ELF-1 (cell line): ENCODE measurements at regions not wholly inside any gene's neighbourhood (a gene's known extent, or its start where the extent isn't known, plus 50 kb on each side); places are given as distances from the start of the nearest gene placed in this dataset.
"Not testable (repeated sequence)": the region's sequence is repeated elsewhere in the genome, so short reads cannot be mapped to it uniquely, and the experiment has no call there.

Experiments used
- DNase-seq: peaks from one replicate; pipeline ENCODE4 v3.0.0-alpha.2; 2016; ENCODE audit warnings: low read depth, low spot score

DNA sequence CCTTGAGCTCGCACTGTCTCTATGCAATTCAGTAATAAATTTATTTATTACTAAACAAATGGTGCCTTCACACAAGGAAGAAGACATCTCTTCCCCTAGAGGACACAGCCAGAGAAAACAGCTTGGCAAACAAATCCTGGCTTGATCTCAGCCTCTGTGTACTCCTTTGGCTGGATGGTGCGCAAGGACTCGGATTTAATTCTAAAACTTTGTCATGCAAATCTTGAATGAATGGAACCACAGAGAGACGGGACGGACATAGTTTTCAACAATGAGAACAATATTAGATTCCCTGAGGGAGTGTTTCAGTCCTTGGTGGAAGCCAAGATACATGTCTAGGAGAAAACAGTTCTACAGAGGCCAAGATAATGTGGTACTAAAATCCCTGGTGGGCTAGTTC is 349.5 kb downstream of the NPIPA8 start:
- no peak for DNase-seq

DNA sequence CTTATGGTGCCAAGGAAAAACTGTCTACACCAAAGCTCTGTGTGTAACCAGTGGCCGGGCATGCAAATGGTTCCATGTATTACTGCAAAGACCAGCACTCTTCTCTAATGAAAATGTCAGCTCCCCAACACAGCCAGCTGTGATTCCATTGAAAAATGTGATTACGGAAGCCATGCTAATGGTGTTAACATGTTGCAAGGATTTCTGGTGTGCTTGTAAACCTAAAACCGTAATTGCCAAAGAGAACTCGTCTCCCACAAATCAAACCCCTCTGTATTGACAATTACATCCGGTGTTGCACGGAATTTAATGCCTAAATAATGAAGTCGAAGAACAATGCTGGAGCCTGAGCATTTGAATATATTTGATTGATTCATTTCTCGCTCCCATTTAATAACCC is 351.7 kb downstream of the NPIPA8 start:
- no peak for DNase-seq

DNA sequence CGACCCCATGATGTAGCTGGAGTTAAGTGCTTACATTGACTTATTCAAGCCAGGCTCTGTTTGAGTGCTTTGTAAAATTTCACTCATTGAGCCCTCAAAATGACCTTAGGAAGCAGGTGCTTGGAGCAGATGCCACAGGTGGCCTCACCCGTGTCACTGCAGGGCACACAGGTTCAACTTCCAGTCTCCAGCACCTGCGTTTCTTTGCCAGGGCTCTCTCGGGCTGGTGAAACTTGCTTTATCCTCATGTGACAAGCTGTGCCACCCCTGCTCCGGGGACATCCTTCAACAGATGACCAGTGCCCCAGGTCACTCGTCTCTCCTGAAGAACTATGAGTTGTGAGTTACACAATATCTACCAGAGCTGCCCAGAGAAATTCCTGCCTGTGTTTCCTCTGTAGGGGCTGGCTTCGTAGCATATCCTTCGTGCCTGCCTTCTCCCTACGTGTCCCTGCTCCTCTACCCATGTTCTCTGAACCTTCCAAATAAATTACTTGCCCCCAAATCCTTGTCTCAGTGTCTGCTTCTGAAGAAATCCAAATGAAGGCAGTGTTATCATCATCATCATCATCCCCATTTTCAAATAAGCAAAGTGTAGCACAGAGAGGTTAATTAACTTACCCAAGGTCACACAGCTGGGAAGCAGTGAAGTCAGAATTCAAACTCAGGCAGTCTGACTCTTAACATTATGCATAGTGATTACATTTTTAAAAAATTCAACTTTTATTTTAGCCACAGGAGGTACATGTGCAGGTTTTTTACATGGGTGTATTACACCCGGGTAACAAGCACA is 352.5 kb downstream of the NPIPA8 start:
- no peak for DNase-seq

DNA sequence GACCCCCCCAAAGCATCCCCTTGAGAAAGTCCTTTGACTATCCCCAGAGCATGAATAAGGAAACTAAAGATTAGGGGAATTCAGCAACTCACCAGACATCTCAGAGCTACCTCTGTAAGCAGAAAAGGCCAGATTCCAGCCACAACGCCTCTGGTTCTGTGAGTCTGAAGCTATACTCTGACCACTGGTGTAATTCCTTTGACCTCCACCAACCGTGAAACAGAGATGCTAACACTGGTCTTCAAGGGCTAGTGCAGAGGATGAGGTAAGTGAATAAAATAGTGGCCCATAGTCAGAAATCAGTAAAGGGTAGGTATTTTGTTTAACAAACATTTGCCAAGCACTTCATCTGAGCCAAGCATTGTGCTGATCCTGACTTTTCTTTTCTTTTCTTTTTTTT is 353.4 kb downstream of the NPIPA8 start:
- no peak for DNase-seq

DNA sequence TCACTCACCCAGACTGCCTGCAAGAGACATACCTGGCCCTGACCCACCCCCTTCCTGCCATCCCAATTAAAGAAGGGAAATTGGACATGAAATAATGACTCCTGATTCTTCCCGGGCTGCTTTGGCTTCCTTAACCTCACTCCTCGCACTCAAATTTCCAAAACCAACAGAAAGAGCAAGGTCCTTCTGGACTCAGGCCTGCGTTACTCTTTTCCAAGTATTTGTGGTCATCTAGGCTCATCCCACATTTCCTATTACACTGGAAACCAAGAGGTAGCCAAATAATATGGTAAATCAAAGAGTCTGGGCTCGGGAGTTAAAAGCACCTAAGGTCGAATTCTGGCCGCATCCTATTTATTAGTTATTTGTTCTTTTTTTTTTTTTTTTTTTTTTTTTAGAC is 359.3 kb downstream of the NPIPA8 start:
- DNase-seq = no peak

DNA sequence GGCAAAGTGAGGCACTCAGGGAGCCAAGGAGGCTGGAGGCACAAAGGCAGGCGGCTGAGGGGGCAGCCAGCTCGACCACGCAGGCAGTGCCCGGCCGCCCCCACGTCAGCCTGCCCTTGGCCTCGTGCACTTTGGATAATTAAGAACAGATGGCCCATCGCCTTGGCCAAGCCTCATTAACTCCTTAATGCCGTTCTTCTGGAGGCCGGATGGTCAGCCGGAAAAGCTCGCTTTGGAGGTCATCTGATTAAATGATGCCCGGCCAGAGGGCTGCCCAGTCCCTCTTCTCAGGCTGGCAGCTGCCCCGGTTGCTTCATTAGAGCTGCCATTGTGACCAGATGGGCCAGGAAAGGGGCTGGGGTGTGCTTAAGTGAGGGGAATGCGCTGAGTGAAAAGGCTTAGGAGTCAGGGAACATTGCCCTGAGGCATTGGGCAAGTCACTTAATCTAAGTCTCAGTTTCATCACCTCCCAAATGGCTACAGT is 364.0 kb downstream of the NPIPA8 start:
- peak; percentile 2 for DNase-seq

DNA sequence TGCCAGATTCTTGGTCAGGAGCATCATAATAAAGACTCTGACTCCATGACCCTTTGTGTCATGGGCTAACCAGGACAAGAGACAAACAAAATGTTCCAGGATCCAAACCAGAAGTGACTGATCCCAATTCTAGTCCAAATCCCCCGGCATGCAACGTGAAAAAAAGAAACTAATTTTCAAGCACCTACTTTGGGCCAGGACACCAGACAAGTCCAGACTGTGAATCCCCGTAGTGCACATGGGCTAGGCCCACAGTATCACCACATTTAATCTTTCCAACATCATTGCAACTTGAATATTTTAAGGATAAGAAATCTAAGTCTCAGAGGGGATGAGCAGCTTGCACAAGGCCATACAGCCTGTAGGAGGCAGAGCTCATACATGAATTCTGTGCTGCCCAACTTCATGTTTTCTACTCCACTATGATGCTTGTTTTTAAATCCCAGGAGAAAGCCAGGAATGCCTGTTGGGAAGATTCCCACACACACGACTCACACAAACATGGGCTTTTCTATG is 365.7 kb downstream of the NPIPA8 start:
- DNase-seq = no peak

DNA sequence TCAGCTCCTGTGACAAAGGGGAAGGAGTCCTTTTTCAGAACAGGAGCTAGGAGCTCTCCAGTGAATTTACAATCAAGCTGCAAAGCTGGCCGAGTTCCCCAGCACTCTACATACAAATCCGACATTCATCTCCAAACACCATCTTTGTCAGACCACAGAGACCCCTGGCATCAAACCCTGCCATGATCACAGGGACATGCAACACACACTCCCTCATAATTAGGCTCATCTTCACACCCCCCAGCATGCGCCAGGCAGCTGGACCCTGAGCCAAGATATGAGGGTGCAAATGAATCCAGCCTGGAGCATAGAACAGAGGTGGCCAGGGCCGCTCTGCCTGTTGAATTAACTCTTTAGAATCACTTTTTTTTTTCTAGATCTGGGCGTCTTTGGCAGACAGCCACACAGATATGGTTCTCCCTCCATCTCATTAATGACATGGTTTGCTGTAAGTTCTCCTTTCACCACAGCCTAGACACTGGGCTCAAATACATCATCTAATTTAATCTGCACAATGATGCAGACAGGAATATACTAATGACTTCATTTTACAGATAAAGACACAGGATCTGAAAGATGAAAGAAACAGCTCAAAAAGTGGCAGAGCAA is 366.3 kb downstream of the NPIPA8 start:
- DNase-seq = no peak

DNA sequence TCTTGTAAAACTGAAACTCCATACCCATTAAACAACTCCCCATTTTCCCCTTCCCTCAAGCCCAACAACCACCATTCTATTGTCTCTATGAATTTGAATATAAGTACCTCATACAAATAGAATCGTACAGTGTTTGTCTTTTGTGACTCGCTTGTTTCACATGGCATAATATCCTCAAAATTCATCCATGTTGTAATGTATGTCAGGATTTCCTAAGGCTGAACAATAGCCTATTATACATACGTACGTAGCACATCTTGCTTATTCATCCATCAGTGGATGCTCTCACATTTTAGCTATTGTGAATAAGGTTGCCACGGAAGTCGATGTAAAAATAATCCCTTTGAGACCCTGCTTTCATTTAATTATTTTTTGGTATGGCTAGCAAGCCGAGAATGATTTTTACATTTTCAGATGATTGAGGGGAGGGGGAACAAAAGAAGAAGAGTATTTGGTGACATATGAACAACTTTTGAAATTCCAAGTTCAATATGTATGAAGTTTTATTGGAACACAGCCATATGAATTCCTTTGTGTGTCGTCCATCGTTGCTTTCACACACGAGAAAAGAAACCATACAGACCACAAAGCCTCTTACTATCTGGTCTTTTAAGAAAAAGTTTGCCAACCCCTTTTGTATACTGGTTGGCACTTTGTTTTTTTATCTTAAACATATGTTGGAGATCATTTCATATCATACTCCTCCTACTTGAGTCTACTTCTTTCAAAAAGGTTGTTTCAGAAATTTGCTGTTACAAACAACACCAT is 371.2 kb downstream of the NPIPA8 start:
- DNase-seq = no peak

DNA sequence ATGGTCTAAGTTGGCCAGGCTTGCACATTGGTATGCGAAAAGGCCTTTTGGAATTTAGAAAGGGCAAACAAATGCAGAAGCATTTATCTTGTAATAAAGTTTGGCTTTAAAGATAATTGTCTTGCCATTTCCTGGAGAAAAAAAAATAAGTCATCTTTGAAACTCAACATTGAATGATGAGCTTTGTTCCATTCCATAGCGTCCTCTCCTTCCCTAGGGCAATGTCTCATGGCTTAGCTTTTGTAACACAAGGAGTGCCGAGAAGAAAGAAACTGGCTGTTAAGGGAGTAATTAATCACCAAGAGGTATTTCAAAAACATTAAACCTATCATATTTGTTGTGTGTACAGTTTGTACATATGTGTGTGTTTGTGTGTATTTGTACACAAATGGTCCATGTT is 372.3 kb downstream of the NPIPA8 start:
- DNase-seq = no peak

DNA sequence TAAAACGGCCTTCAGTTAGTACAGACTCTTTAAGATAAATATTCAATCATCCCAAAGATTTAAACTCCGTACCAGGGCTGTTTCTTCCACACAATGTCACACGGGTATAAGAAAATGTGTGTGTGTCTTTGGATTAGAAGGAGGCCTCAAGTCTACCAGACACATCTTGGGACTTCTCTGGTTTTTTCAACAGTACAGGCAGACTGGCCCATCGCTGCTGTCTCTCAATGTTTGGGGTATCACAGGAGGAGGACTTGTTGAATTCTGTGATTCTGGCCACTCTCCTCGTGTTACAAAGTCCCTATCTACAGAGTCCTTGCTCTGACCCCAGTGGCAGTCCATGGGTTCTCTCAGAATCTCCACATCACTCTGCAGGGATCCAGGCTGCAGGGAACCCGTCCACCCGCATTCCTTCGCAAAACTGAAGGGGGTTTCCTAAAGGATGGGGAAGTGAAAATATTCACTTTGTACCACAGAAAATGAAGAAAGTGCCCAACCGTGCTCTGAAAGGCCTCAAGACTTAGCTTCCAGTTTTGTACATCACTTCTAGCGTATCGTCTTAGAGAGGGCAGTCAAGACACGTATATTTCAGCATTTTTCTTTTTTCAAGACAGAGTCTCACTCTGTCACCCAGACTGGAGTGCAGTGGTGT is 373.2 kb downstream of the NPIPA8 start:
- DNase-seq = peak; percentile 19

DNA sequence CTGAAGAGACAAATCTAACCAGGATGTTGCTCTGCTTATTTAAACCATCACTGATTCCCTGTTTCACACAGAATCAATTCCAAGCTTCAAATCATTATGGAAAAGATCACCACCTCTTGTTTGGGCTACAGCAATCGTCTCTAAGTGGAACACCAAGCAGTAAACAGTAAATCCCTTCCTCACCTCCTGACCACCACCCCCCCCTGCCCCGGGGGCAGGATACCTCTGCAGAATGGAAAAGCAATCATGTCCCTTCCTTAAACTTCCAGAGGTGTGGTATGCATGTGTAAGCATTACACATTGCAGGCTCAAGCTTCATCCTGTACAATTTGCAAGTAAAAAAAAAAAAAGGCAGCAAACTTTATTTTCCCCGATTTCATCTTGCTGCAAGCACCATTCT is 373.8 kb downstream of the NPIPA8 start:
- peak; percentile 63 for DNase-seq

DNA sequence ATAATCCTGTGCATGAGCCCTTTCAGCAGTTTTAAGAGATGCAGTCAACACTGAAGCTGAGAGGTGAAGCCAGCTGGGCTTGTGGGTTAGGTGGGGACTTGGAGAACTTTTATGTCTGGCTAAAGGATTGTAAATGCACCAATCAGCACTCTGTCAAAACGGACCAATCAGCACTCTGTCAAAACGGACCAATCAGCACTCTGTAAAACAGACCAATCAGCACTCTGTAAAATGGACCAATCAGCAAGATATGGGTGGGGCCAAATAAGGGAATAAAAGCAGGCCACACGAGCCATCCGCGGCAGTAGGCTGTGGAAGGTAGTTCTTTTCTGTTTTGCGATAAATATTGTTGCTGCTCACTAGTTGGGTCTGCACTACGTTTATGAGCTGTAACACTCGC is 374.7 kb downstream of the NPIPA8 start:
- not testable (repeated sequence) for DNase-seq

DNA sequence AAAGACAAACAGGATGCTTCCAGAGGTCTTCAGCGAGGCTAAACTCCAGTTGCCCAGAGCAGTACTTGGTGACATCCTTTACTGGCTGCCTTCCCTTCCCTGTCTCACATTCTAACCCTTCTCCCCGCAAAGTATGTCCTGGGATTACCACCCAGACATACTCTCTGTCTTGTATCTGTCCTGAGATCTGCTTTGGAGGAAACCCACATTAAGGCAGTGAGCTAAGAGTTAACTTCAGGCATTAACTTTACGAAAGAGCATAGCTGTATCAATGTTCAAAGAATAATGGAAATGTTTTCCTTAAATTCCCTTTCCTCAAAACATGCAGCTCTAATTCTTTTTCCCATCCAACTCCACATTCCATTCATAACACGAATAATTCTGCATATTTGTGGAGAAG is 385.2 kb downstream of the NPIPA8 start:
- no peak for DNase-seq

DNA sequence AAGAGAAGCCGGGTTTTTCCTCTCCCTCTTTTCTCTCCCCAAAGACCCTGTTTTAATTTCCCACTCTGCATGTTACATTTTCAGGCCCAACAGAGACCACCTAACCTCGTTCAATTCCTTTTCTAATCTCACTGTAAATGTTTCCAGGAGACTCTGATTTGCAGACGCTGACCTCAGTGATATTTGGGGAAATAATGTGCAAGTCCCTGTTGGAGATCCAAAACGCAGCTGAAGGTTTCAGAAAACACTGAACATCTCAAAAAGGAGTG is 386.6 kb downstream of the NPIPA8 start:
- DNase-seq = no peak

DNA sequence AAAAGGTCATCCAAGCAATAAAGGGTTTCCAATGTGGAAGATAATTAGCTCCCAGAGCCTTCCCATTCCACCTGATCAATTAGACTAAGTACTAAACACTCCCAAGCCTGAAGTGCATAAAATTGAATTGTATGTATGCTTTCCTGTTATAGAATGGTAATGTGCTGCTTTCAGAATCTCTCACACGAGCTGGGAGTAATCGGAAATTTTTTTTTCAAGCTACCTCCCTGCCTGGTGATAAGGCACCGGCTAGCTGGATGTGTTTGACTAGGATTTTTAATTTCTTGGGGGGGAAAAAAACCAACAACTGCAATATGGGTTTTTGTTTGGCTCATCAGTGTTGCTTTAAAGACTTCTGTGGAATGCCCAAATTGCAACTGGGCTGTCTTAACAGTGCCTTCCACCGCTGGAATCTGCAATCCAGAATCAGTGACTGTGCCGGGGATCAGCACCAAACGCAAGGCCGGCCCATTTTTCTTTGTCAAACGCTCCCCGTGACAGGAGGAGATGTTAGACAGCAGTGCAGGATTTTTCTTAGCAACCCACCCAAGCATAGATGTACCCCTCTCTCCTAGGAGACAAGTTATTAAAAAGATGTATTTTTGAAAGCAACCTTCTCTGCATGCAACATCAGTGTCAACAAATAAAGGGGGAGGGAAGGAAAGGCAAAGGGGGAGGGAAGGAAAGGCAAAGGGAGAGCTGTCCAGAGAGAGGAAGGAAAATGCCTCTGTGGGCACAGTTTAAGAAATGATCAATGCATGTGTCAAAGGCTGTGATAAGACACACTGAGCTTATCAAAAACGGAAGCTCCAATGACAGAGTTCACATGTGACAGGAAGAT is 387.2 kb downstream of the NPIPA8 start:
- DNase-seq = no peak

DNA sequence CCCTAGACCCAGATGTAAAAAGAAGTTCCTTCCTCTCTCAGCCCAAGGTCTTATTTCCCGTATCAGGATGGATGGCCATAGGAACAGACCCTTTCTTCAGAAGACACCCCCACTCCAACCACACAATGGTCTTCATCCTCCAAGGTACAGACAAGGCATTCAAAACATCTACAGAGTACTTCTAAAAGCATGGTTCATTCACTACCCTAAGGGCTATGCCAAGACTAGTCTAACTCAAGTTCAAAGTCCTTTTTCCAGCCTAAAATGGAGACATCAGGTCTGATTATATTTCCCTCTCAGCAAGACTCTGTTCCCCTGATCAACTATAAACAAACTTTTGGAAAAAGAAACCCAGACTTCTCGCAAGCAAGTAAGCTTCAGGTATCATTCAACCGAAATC is 388.9 kb downstream of the NPIPA8 start:
- no peak for DNase-seq

DNA sequence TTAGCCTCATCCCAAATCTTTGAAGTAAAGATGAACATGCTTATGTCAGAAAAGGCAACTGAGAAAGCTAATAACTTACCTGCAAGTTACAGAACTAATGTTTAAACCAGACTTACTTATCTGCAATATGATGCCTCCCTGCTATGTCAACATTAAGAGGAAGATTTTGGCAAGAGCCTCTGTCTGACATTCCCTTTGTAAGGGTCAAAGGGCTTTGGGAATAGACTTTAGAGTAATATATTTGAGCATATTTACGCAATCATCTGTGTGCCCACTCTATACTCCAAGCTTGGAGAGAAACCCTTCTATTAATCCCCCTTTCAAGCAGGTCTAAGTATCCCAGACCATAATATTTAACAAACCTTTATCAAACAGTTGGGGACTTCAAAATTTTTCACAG is 389.4 kb downstream of the NPIPA8 start:
- no peak for DNase-seq

DNA sequence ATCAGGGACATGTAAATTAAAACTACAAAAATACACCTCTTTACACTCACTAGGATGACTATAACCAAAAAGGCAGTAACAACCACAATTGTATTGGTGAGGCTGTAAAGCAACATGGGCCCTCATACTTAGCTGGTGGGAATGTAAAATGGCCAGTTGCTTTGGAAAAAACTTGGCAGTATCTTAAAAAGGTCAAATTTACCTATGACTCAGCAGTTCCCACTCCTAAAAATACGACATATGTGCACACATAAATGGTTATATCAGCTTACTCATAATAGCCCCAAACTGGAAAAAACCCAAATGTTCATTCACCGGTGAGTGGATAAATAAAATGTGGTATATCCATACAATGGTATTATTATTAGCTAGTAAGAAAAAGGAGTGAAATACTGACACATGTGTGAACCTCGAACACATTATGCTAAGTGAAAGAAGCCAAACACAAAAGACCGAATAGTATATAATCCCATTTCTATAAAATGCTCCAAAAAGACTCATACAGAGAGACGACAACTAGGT is 391.4 kb downstream of the NPIPA8 start:
- DNase-seq = no peak

DNA sequence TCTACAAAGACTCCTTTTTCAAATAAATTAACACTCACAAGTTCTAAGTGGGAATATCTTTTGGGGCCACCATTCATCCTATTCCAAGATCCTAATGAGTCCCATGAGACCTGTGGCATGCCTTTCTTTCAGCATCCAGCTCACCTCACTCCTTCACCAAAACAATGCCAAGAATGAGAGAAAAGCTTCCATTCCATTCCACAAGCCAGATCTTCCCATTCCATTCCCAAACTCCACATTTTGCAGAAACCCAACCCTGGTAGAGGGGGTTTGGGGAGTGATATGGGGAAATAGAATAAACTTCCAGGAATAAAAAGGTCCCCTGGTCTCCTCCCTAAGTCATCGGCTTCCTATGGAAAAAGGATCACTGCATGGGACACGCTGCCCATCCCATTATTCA is 392.2 kb downstream of the NPIPA8 start:
- peak; percentile 3 for DNase-seq

DNA sequence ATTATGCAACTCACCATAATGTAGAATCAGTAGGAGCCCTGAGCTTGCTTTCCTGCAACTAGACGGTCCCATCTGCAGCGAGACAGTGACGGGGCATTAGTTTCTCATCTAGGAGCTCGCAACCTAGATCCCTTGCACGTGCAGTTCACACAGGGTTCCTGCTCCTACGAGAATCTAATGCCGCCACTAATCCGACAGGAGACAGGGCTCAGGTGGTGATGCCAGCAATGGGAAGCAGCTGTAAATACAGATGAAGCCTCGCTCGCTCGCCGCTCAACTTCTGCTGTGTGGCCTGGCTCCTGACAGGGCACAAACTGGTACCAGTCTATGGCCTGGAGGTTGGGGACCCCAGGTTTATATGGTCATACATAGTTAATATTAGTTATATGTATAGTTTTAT is 394.5 kb downstream of the NPIPA8 start:
- no peak for DNase-seq
